LHCN-M2 (cell line): ENCODE measurements at regions not wholly inside any gene's neighbourhood (a gene's known extent, or its start where the extent isn't known, plus 50 kb on each side); places are given as distances from the start of the nearest gene placed in this dataset.
"Not testable (repeated sequence)": the region's sequence is repeated elsewhere in the genome, so short reads cannot be mapped to it uniquely, and the experiment has no call there.

Experiments used
- DNase-seq: peaks from one replicate; pipeline ENCODE4 v3.0.0-alpha.2; 2012; ENCODE audit warnings: low read depth

- DNase-seq = peak; percentile 24
Observed at GRCh38 chr12:76664731-76665130, 99.2 kb upstream of the ZDHHC17 start.

- no peak for DNase-seq
Observed at GRCh38 chr12:76666290-76666835, 97.6 kb upstream of the ZDHHC17 start.

GRCh38 chr12:76669981-76670380 lies 93.9 kb upstream of the ZDHHC17 start:
- no peak for DNase-seq

GRCh38 chr12:76670776-76671175 lies 93.1 kb upstream of the ZDHHC17 start:
- peak; percentile 76 for DNase-seq

GRCh38 chr12:76674669-76675315 lies 89.1 kb upstream of the ZDHHC17 start:
- no peak for DNase-seq

- DNase-seq = not testable (repeated sequence)
Observed at GRCh38 chr12:76676261-76676660, 87.7 kb upstream of the ZDHHC17 start.

- no peak for DNase-seq
Observed at GRCh38 chr12:76678992-76679391, 84.9 kb upstream of the ZDHHC17 start.

- DNase-seq = peak; percentile 36
Observed at GRCh38 chr12:76679778-76680177, 84.1 kb upstream of the ZDHHC17 start.

GRCh38 chr12:76680940-76681339 lies 83.0 kb upstream of the ZDHHC17 start:
- peak; percentile 34 for DNase-seq

GRCh38 chr12:76685246-76685678 lies 78.7 kb upstream of the ZDHHC17 start:
- no peak for DNase-seq

- peak; percentile 44 for DNase-seq
Observed at GRCh38 chr12:76687981-76688380, 75.9 kb upstream of the ZDHHC17 start.

- peak; percentile 29 for DNase-seq
Observed at GRCh38 chr12:76688631-76689030, 75.3 kb upstream of the ZDHHC17 start.

GRCh38 chr12:76690921-76691700 lies 72.8 kb upstream of the ZDHHC17 start:
- peak; percentile 44 for DNase-seq

GRCh38 chr12:76692846-76693245 lies 71.1 kb upstream of the ZDHHC17 start:
- no peak for DNase-seq

- no peak for DNase-seq
Observed at GRCh38 chr12:76694369-76694768, 69.5 kb upstream of the ZDHHC17 start.

GRCh38 chr12:76696186-76696585 lies 67.7 kb upstream of the ZDHHC17 start:
- no peak for DNase-seq

GRCh38 chr12:76697849-76698248 lies 66.1 kb upstream of the ZDHHC17 start:
- DNase-seq = no peak

GRCh38 chr12:76698316-76698715 lies 65.6 kb upstream of the ZDHHC17 start:
- peak; percentile 49 for DNase-seq

- DNase-seq = no peak
Observed at GRCh38 chr12:76698966-76699365, 64.9 kb upstream of the ZDHHC17 start.

- DNase-seq = no peak
Observed at GRCh38 chr12:76701690-76702089, 62.2 kb upstream of the ZDHHC17 start.

- no peak for DNase-seq
Observed at GRCh38 chr12:76702946-76703345, 61.0 kb upstream of the ZDHHC17 start.

GRCh38 chr12:76704693-76705092 lies 59.2 kb upstream of the ZDHHC17 start:
- DNase-seq = no peak

- DNase-seq = peak; percentile 63
Observed at GRCh38 chr12:76706101-76706500, 57.8 kb upstream of the ZDHHC17 start.
